Brain pericyte (primary cell): ENCODE measurements at regions not wholly inside any gene's neighbourhood (a gene's known extent, or its start where the extent isn't known, plus 50 kb on each side); places are given as distances from the start of the nearest gene placed in this dataset.

Experiments used
- DNase-seq: peaks from one replicate; pipeline ENCODE4 v3.0.0-alpha.2; 2012; ENCODE audit warnings: low read depth, low spot score

- DNase-seq: no peak
Observed at GRCh38 chr2:107305966-107306365, 420.0 kb upstream of the ST6GAL2 start.

- DNase-seq: no peak
Observed at GRCh38 chr2:107306881-107307280, 420.9 kb upstream of the ST6GAL2 start.

- no peak for DNase-seq
Observed at GRCh38 chr2:107308835-107309234, 422.9 kb upstream of the ST6GAL2 start.

- no peak for DNase-seq
Observed at GRCh38 chr2:107312240-107312639, 426.3 kb upstream of the ST6GAL2 start.

GRCh38 chr2:107313316-107313715 lies 427.3 kb upstream of the ST6GAL2 start:
- no peak for DNase-seq

- DNase-seq: no peak
Observed at GRCh38 chr2:107320881-107321280, 434.9 kb upstream of the ST6GAL2 start.

GRCh38 chr2:107322416-107322815 lies 436.4 kb upstream of the ST6GAL2 start:
- no peak for DNase-seq

GRCh38 chr2:107323946-107324565 lies 438.1 kb upstream of the ST6GAL2 start:
- no peak for DNase-seq

GRCh38 chr2:107325981-107326786 lies 440.2 kb upstream of the ST6GAL2 start:
- peak; percentile 70 for DNase-seq

- DNase-seq: no peak
Observed at GRCh38 chr2:107334306-107334705, 448.3 kb upstream of the ST6GAL2 start.

GRCh38 chr2:107336526-107336925 lies 450.6 kb upstream of the ST6GAL2 start:
- no peak for DNase-seq

- no peak for DNase-seq
Observed at GRCh38 chr2:107337209-107337898, 451.4 kb upstream of the ST6GAL2 start.

GRCh38 chr2:107338059-107338458 lies 452.1 kb upstream of the ST6GAL2 start:
- DNase-seq: no peak

GRCh38 chr2:107338571-107338970 lies 452.6 kb upstream of the ST6GAL2 start:
- DNase-seq: no peak

- DNase-seq: no peak
Observed at GRCh38 chr2:107340955-107341354, 455.0 kb upstream of the ST6GAL2 start.

GRCh38 chr2:107349329-107349728 lies 463.4 kb upstream of the ST6GAL2 start:
- DNase-seq: no peak

GRCh38 chr2:107354175-107354574 lies 468.2 kb upstream of the ST6GAL2 start:
- DNase-seq: no peak

- no peak for DNase-seq
Observed at GRCh38 chr2:107358362-107358761, 468.3 kb upstream of the RGPD4 start.

GRCh38 chr2:107359021-107359420 lies 467.7 kb upstream of the RGPD4 start:
- no peak for DNase-seq

- DNase-seq: no peak
Observed at GRCh38 chr2:107361751-107362381, 464.8 kb upstream of the RGPD4 start.

- DNase-seq: no peak
Observed at GRCh38 chr2:107362993-107363392, 463.7 kb upstream of the RGPD4 start.

- no peak for DNase-seq
Observed at GRCh38 chr2:107363806-107364205, 462.9 kb upstream of the RGPD4 start.
